GM12864 (cell line): ENCODE measurements at regions not wholly inside any gene's neighbourhood (a gene's known extent, or its start where the extent isn't known, plus 50 kb on each side); places are given as distances from the start of the nearest gene placed in this dataset.

Source experiments
- DNase-seq: peaks from one replicate; pipeline ENCODE4 v3.0.0-alpha.2; 2011; ENCODE audit warnings: low read depth
- H3K4me3 ChIP-seq: 2 replicates; pipeline ENCODE4 v1.5.1; 2011; ENCODE audit warnings: mild to moderate bottlenecking, low read depth, low read length, control low read depth
- CTCF ChIP-seq: IDR thresholded peaks from 2 replicates; pipeline ENCODE4 v1.5.1; 2011; ENCODE audit warnings: low read depth, mild to moderate bottlenecking, moderate library complexity, low read length, control low read depth, inconsistent platforms; ENCODE audit errors: missing control alignments

- TF ChIP-seq CTCF = no peak
- DNase-seq = no peak
- no peak overlapping the region for H3K4me3 ChIP-seq
Measured at GRCh38 chr4:173924561-173924960, 358.9 kb downstream of the FBXO8 start.

- no peak for TF ChIP-seq CTCF
- no peak overlapping the region for H3K4me3 ChIP-seq
- no peak for DNase-seq
Measured at GRCh38 chr4:173919861-173920260, 363.6 kb downstream of the FBXO8 start.

- DNase-seq = no peak
- TF ChIP-seq CTCF = no peak
- H3K4me3 ChIP-seq = no peak overlapping the region
Measured at GRCh38 chr4:173919196-173919595, 364.3 kb downstream of the FBXO8 start.

GRCh38 chr4:173917255-173917960 is 366.1 kb downstream of the FBXO8 start:
- no peak for TF ChIP-seq CTCF
- no peak for DNase-seq
- no peak overlapping the region for H3K4me3 ChIP-seq

GRCh38 chr4:173913496-173913895 is 370.0 kb downstream of the FBXO8 start:
- TF ChIP-seq CTCF = no peak
- no peak for DNase-seq
- H3K4me3 ChIP-seq = no peak overlapping the region

GRCh38 chr4:173912384-173912783 is 371.1 kb downstream of the FBXO8 start:
- no peak overlapping the region for H3K4me3 ChIP-seq
- no peak for DNase-seq
- TF ChIP-seq CTCF = no peak

GRCh38 chr4:173910891-173911290 is 372.6 kb downstream of the FBXO8 start:
- DNase-seq = no peak
- no peak overlapping the region for H3K4me3 ChIP-seq
- TF ChIP-seq CTCF = no peak
